ENCODE measurements at regions not wholly inside any gene's neighbourhood (a gene's known extent, or its start where the extent isn't known, plus 50 kb on each side); places are given as distances from the start of the nearest gene placed in this dataset.

- TF ChIP-seq CTCF (IDR thresholded peaks at IDR 0.05) = no peak
- no peak for TF ChIP-seq POLR2A (IDR thresholded peaks at IDR 0.05)
These were observed 127.2 kb downstream of the SHOX2 start for GRCh38 chr3:157979022-157979421.

Measured in Peyer's patch (tissue), 4 donors.